Body of pancreas (tissue), 4 donors: ENCODE measurements at regions not wholly inside any gene's neighbourhood (a gene's known extent, or its start where the extent isn't known, plus 50 kb on each side); places are given as distances from the start of the nearest gene placed in this dataset.

Experiments used
- ATAC-seq: fragments of 150-250 bp; one replicate; pipeline ENCODE4 v1.9.1; 2016
- DNase-seq, 4 donors: peaks; one replicate each; pipeline ENCODE4 v3.0.0-alpha.2; 2019
- H3K27ac ChIP-seq, 4 donors: fragments of 200-600 bp; sonication (generic); 1 replicate in 3 of 4; 2 replicates in 1 of 4; pipeline versions ENCODE4 v1.5.1 to v1.6.1; 2016 to 2019; ENCODE audit warnings: mild to moderate bottlenecking in 1 of 4, mixed read lengths in 1 of 4, moderate library complexity in 1 of 4
- H3K27me3 ChIP-seq, 2 donors: fragments of 200-600 bp; sonication (generic); one replicate each; pipeline ENCODE4 v1.6.0; 2016; ENCODE audit warnings: mild to moderate bottlenecking in 1 of 2
- H3K36me3 ChIP-seq, 2 donors: fragments of 200-600 bp; sonication (generic); replicated peaks in 1 of 2; 2 replicates each; pipeline ENCODE4 v1.5.1; 2016; ENCODE audit warnings: low read depth in 2 of 2; ENCODE audit not compliant: insufficient read depth in 1 of 2
- H3K4me1 ChIP-seq: fragments of 200-600 bp; sonication (generic); one replicate; pipeline ENCODE4 v1.6.0; 2016
- H3K4me3 ChIP-seq, 2 donors: fragments of 200-600 bp; sonication (generic); 1 replicate in 1 of 2; 2 replicates in 1 of 2; pipeline ENCODE4 v1.5.1; 2016 to 2019
- H3K9me3 ChIP-seq, 3 donors: fragments of 200-600 bp; sonication (generic); 1 replicate in 2 of 3; 2 replicates in 1 of 3; pipeline ENCODE4 v1.5.1; 2016
- CTCF ChIP-seq, 7 experiments: fragments of 450-650 bp in 4 of 7; fragments of 200-600 bp in 3 of 7; sonication (generic) in 3 of 7; IDR thresholded peaks; one replicate each; pipeline ENCODE4 v1.5.1; 2016 to 2019; ENCODE audit warnings: antibody characterized with exemption in 7 of 7
- POLR2A ChIP-seq, 3 donors: fragments of 450-650 bp; IDR thresholded peaks; one replicate each; pipeline ENCODE4 v1.6.1; 2016; ENCODE audit warnings: antibody characterized with exemption in 3 of 3, mild to moderate bottlenecking in 2 of 3
- WGBS, 2 donors: methylation state at CpG; one replicate each; pipeline ENCODE4 v1.1.5; 2017; 5-methylcytosine and 5-hydroxymethylcytosine counted together
- intact Hi-C: fragments of 100-400 bp; cut with DNase I; formaldehyde crosslinking; loops from one replicate; pipeline ENCODE4 v1.15.1; 2023

GRCh38 chr12:127728729-127729128 lies 538.2 kb upstream of the TMEM132C start:
- H3K27me3 ChIP-seq: no peaks in the 10 kb centered on the region
- H3K27ac ChIP-seq: no peak overlapping the region
- no peak for ATAC-seq
- WGBS, 2 donors: 65 to 70% methylated on average over 5 of the region's 5 CpGs
- no peaks in the 10 kb centered on the region for H3K9me3 ChIP-seq
- no peak for DNase-seq
- intact Hi-C loops: no loop called here
- H3K36me3 ChIP-seq: no peaks in the 10 kb centered on the region
- no peak for TF ChIP-seq CTCF (IDR thresholded peaks at IDR 0.05)
- TF ChIP-seq POLR2A (IDR thresholded peaks at IDR 0.05): no peak
- H3K4me3 ChIP-seq: no peak overlapping the region
- H3K4me1 ChIP-seq: no peaks in the 10 kb centered on the region

GRCh38 chr12:127729381-127729780 lies 537.6 kb upstream of the TMEM132C start:
- intact Hi-C loops: no loop called here
- TF ChIP-seq CTCF (IDR thresholded peaks at IDR 0.05) (no peak), POLR2A (IDR thresholded peaks at IDR 0.05) (no peak)
- ATAC-seq (no peak), DNase-seq (no peak)
- H3K27me3 ChIP-seq: no peaks in the 10 kb centered on the region
- H3K4me1 ChIP-seq: no peaks in the 10 kb centered on the region
- H3K36me3 ChIP-seq: no peaks in the 10 kb centered on the region
- H3K27ac ChIP-seq: no peak overlapping the region
- WGBS, 2 donors: 46 to 59% methylated on average over 1 of the region's 1 CpG
- H3K4me3 ChIP-seq: no peak overlapping the region
- H3K9me3 ChIP-seq: no peaks in the 10 kb centered on the region

GRCh38 chr12:127731657-127732056 lies 535.3 kb upstream of the TMEM132C start:
- Histone ChIP-seq H3K4me3 (no peak overlapping the region), H3K9me3 (no peaks in the 10 kb centered on the region), H3K27me3 (no peaks in the 10 kb centered on the region), H3K27ac (no peak overlapping the region), H3K4me1 (no peaks in the 10 kb centered on the region), H3K36me3 (no peaks in the 10 kb centered on the region)
- intact Hi-C loops: no loop called here
- TF ChIP-seq CTCF (IDR thresholded peaks at IDR 0.05) (no peak), POLR2A (IDR thresholded peaks at IDR 0.05) (no peak)
- DNase-seq (no peak), ATAC-seq (no peak)
- 42 to 50% methylated on average over 7 of the region's 7 CpGs for WGBS, 2 donors

- DNase-seq: no peak
- no peaks in the 10 kb centered on the region for H3K9me3 ChIP-seq
- H3K4me3 ChIP-seq: no peak overlapping the region
- H3K27me3 ChIP-seq: no peaks in the 10 kb centered on the region
- H3K27ac ChIP-seq: no peak overlapping the region
- no peaks in the 10 kb centered on the region for H3K4me1 ChIP-seq
- TF ChIP-seq CTCF (IDR thresholded peaks at IDR 0.05): no peak
- no peak for TF ChIP-seq POLR2A (IDR thresholded peaks at IDR 0.05)
- WGBS, 2 donors: 78 to 80% methylated on average over 8 of the region's 8 CpGs
- no peaks in the 10 kb centered on the region for H3K36me3 ChIP-seq
- ATAC-seq: no peak
- intact Hi-C loops: no loop called here
These were observed 524.7 kb upstream of the TMEM132C start for GRCh38 chr12:127742231-127742630.

GRCh38 chr12:127745469-127746212 lies 521.3 kb upstream of the TMEM132C start:
- Histone ChIP-seq H3K36me3 (no peaks in the 10 kb centered on the region), H3K9me3 (no peaks in the 10 kb centered on the region), H3K4me3 (no peak overlapping the region), H3K27ac (no peak overlapping the region), H3K27me3 (no peaks in the 10 kb centered on the region), H3K4me1 (no peaks in the 10 kb centered on the region)
- WGBS, 2 donors: 51 to 53% methylated on average over 9 of the region's 9 CpGs
- intact Hi-C loops: no loop called here
- ATAC-seq (no peak), DNase-seq (no peak)
- TF ChIP-seq CTCF (IDR thresholded peaks at IDR 0.05) (no peak), POLR2A (IDR thresholded peaks at IDR 0.05) (no peak)
